Activated naive CD8-positive, alpha-beta T cell treated with anti-CD3 and anti-CD28 coated beads, Interleukin-2, amount 50 U/mL, for 24 hours (primary cell): ENCODE measurements at regions not wholly inside any gene's neighbourhood (a gene's known extent, or its start where the extent isn't known, plus 50 kb on each side); places are given as distances from the start of the nearest gene placed in this dataset.

Experiments used
- ATAC-seq: fragments of 150-1000 bp; cut with Tn5 transposase; one replicate; pipeline ENCODE4 v1.10.0; 2021
- DNase-seq: peaks from one replicate; pipeline ENCODE4 v3.0.0; 2021
- H3K27ac Mint-ChIP-seq: one replicate; pipeline ENCODE4 v1.8.0; 2021; ENCODE audit warnings: mild to moderate bottlenecking, mixed read lengths
- H3K27me3 Mint-ChIP-seq: one replicate; pipeline ENCODE4 v1.8.0; 2021; ENCODE audit warnings: mixed read lengths
- H3K36me3 Mint-ChIP-seq: one replicate; pipeline ENCODE4 v1.8.0; 2021; ENCODE audit warnings: low read depth, mixed read lengths
- H3K4me1 Mint-ChIP-seq: one replicate; pipeline ENCODE4 v1.8.0; 2021; ENCODE audit warnings: mixed read lengths
- H3K4me3 Mint-ChIP-seq: one replicate; pipeline ENCODE4 v1.8.0; 2021; ENCODE audit warnings: mild to moderate bottlenecking, moderate library complexity, mixed read lengths
- H3K9me3 Mint-ChIP-seq: one replicate; pipeline ENCODE4 v1.8.0; 2021; ENCODE audit warnings: mixed read lengths

GRCh38 chr20:24106801-24107445 is 118.3 kb upstream of the GGTLC1 start:
- no peak for DNase-seq
- Mint-ChIP-seq H3K36me3 (no peaks in the 10 kb centered on the region), H3K9me3 (no peaks in the 10 kb centered on the region), H3K4me3 (no peak overlapping the region), H3K27ac (no peak overlapping the region), H3K27me3 (no peaks in the 10 kb centered on the region), H3K4me1 (peaks cover 12% of the 10 kb centered on the region)
- ATAC-seq, result no peak

GRCh38 chr20:24106150-24106800 is 117.7 kb upstream of the GGTLC1 start:
- peaks cover 12% of the 10 kb centered on the region for H3K4me1 Mint-ChIP-seq
- no peaks in the 10 kb centered on the region for H3K27me3 Mint-ChIP-seq

GRCh38 chr20:24102749-24103333 is 114.3 kb upstream of the GGTLC1 start:
- no peak for DNase-seq
- H3K4me3 Mint-ChIP-seq, result peak overlapping the region; percentile 27
- peak overlapping the region; percentile 52 for H3K27ac Mint-ChIP-seq
- H3K27me3 Mint-ChIP-seq, result no peaks in the 10 kb centered on the region
- no peaks in the 10 kb centered on the region for H3K36me3 Mint-ChIP-seq
- no peaks in the 10 kb centered on the region for H3K9me3 Mint-ChIP-seq
- H3K4me1 Mint-ChIP-seq, result peaks cover 28% of the 10 kb centered on the region
- ATAC-seq, result no peak

More at GRCh38 chr20:24106150-24106800, 117.7 kb upstream of the GGTLC1 start:
- Mint-ChIP-seq H3K9me3 (no peaks in the 10 kb centered on the region), H3K27ac (no peak overlapping the region), H3K36me3 (no peaks in the 10 kb centered on the region), H3K4me3 (no peak overlapping the region)
- DNase-seq, result no peak
- no peak for ATAC-seq

- peak; percentile 61 for ATAC-seq
- no peak overlapping the region for H3K27ac Mint-ChIP-seq
- no peaks in the 10 kb centered on the region for H3K9me3 Mint-ChIP-seq
- H3K4me3 Mint-ChIP-seq, result peak overlapping the region; percentile 27
- H3K27me3 Mint-ChIP-seq, result no peaks in the 10 kb centered on the region
- H3K36me3 Mint-ChIP-seq, result no peaks in the 10 kb centered on the region
- H3K4me1 Mint-ChIP-seq, result peaks cover 28% of the 10 kb centered on the region
- DNase-seq, result peak; percentile 19
Measured at GRCh38 chr20:24102290-24102689, 113.7 kb upstream of the GGTLC1 start.

GRCh38 chr20:24100370-24101011 is 111.9 kb upstream of the GGTLC1 start:
- Mint-ChIP-seq H3K27me3 (no peaks in the 10 kb centered on the region), H3K36me3 (no peaks in the 10 kb centered on the region), H3K9me3 (no peaks in the 10 kb centered on the region), H3K4me3 (no peak overlapping the region), H3K27ac (peak overlapping the region; percentile 74), H3K4me1 (peaks cover 28% of the 10 kb centered on the region)
- peak; percentile 54 for DNase-seq
- ATAC-seq, result peak; percentile 83

GRCh38 chr20:24098886-24099285 is 110.3 kb upstream of the GGTLC1 start:
- no peak for ATAC-seq
- Mint-ChIP-seq H3K27ac (no peak overlapping the region), H3K4me1 (peaks cover 28% of the 10 kb centered on the region), H3K27me3 (no peaks in the 10 kb centered on the region), H3K9me3 (no peaks in the 10 kb centered on the region), H3K4me3 (no peak overlapping the region), H3K36me3 (no peaks in the 10 kb centered on the region)
- no peak for DNase-seq

- no peaks in the 10 kb centered on the region for H3K9me3 Mint-ChIP-seq
- no peaks in the 10 kb centered on the region for H3K27me3 Mint-ChIP-seq
- H3K4me3 Mint-ChIP-seq, result no peak overlapping the region
- H3K27ac Mint-ChIP-seq, result no peak overlapping the region
- ATAC-seq (no peak), DNase-seq (no peak)
- H3K4me1 Mint-ChIP-seq, result peaks cover 19% of the 10 kb centered on the region
- H3K36me3 Mint-ChIP-seq, result no peaks in the 10 kb centered on the region
Measured at GRCh38 chr20:24097506-24098245, 109.1 kb upstream of the GGTLC1 start.

- Mint-ChIP-seq H3K27me3 (no peaks in the 10 kb centered on the region), H3K27ac (no peak overlapping the region), H3K9me3 (no peaks in the 10 kb centered on the region), H3K36me3 (no peaks in the 10 kb centered on the region), H3K4me3 (no peak overlapping the region), H3K4me1 (peaks cover 15% of the 10 kb centered on the region)
- ATAC-seq (no peak), DNase-seq (no peak)
Measured at GRCh38 chr20:24096864-24097450, 108.4 kb upstream of the GGTLC1 start.

GRCh38 chr20:24096264-24096663 is 107.7 kb upstream of the GGTLC1 start:
- Mint-ChIP-seq H3K27me3 (no peaks in the 10 kb centered on the region), H3K36me3 (no peaks in the 10 kb centered on the region), H3K9me3 (no peaks in the 10 kb centered on the region), H3K4me1 (peaks cover 15% of the 10 kb centered on the region), H3K27ac (no peak overlapping the region), H3K4me3 (no peak overlapping the region)
- DNase-seq, result no peak
- no peak for ATAC-seq

- H3K36me3 Mint-ChIP-seq, result no peaks in the 10 kb centered on the region
Measured at GRCh38 chr20:24095756-24096155, 107.2 kb upstream of the GGTLC1 start.

GRCh38 chr20:24095303-24095702 is 106.7 kb upstream of the GGTLC1 start:
- Mint-ChIP-seq H3K27ac (no peak overlapping the region), H3K9me3 (no peaks in the 10 kb centered on the region), H3K27me3 (no peaks in the 10 kb centered on the region), H3K36me3 (no peaks in the 10 kb centered on the region), H3K4me1 (peaks cover 11% of the 10 kb centered on the region), H3K4me3 (no peak overlapping the region)
- DNase-seq, result no peak
- no peak for ATAC-seq

More at GRCh38 chr20:24095756-24096155, 107.2 kb upstream of the GGTLC1 start:
- Mint-ChIP-seq H3K27ac (no peak overlapping the region), H3K9me3 (no peaks in the 10 kb centered on the region), H3K4me3 (no peak overlapping the region), H3K27me3 (no peaks in the 10 kb centered on the region), H3K4me1 (peaks cover 15% of the 10 kb centered on the region)
- no peak for ATAC-seq
- no peak for DNase-seq

- ATAC-seq (no peak), DNase-seq (no peak)
- H3K9me3 Mint-ChIP-seq, result no peaks in the 10 kb centered on the region
- H3K4me1 Mint-ChIP-seq, result no peaks in the 10 kb centered on the region
- H3K36me3 Mint-ChIP-seq, result no peaks in the 10 kb centered on the region
- H3K27ac Mint-ChIP-seq, result no peak overlapping the region
- no peak overlapping the region for H3K4me3 Mint-ChIP-seq
- no peaks in the 10 kb centered on the region for H3K27me3 Mint-ChIP-seq
Measured at GRCh38 chr20:24089576-24089975, 101.0 kb upstream of the GGTLC1 start.

GRCh38 chr20:24086121-24086520 is 97.5 kb upstream of the GGTLC1 start:
- Mint-ChIP-seq H3K4me3 (no peak overlapping the region), H3K4me1 (peaks cover 7% of the 10 kb centered on the region), H3K9me3 (no peaks in the 10 kb centered on the region), H3K27me3 (no peaks in the 10 kb centered on the region), H3K36me3 (no peaks in the 10 kb centered on the region), H3K27ac (no peak overlapping the region)
- no peak for DNase-seq
- ATAC-seq, result no peak

GRCh38 chr20:24084281-24084680 is 95.7 kb upstream of the GGTLC1 start:
- H3K4me3 Mint-ChIP-seq, result no peak overlapping the region
- ATAC-seq (no peak), DNase-seq (no peak)
- H3K36me3 Mint-ChIP-seq, result no peaks in the 10 kb centered on the region
- no peaks in the 10 kb centered on the region for H3K27me3 Mint-ChIP-seq
- H3K4me1 Mint-ChIP-seq, result peaks cover 7% of the 10 kb centered on the region
- no peak overlapping the region for H3K27ac Mint-ChIP-seq
- H3K9me3 Mint-ChIP-seq, result no peaks in the 10 kb centered on the region
